SK-N-SH treated with all-trans-retinoic acid at 6 μM for 48 hours (cell line): ENCODE measurements at regions not wholly inside any gene's neighbourhood (a gene's known extent, or its start where the extent isn't known, plus 50 kb on each side); places are given as distances from the start of the nearest gene placed in this dataset.

ENCODE experiments used
- BACH2 ChIP-seq: fragments of 250-450 bp; sonication (Bioruptor Pico); IDR thresholded peaks from 2 replicates; pipeline ENCODE4 v1.9.0; 2021; ENCODE audit warnings: mild to moderate bottlenecking, borderline replicate concordance
- ESRRG ChIP-seq: fragments of 250-450 bp; sonication (Bioruptor Pico); IDR thresholded peaks from 2 replicates; pipeline ENCODE4 v1.6.1; 2021; ENCODE audit warnings: mild to moderate bottlenecking
- ISL1 ChIP-seq: fragments of 250-450 bp; sonication (Bioruptor Pico); IDR thresholded peaks from 2 replicates; pipeline ENCODE4 v2.1.2; 2022; ENCODE audit warnings: mild to moderate bottlenecking, moderate library complexity
- PATZ1 ChIP-seq: fragments of 250-450 bp; sonication (Bioruptor Pico); IDR thresholded peaks from 2 replicates; pipeline ENCODE4 v1.8.0; 2020; ENCODE audit warnings: mild to moderate bottlenecking, moderate library complexity, borderline replicate concordance
- POU6F1 ChIP-seq: fragments of 250-450 bp; sonication (Bioruptor Pico); IDR thresholded peaks from 2 replicates; pipeline ENCODE4 v1.8.0; 2021; ENCODE audit warnings: low read depth, mild to moderate bottlenecking, moderate library complexity, borderline replicate concordance
- PPARA ChIP-seq: fragments of 250-450 bp; sonication (Bioruptor Pico); IDR thresholded peaks from 2 replicates; pipeline ENCODE4 v1.5.0; 2020; ENCODE audit warnings: mild to moderate bottlenecking, borderline replicate concordance
- TCF4 ChIP-seq: fragments of 250-450 bp; sonication (Bioruptor Pico); IDR thresholded peaks from 2 replicates; pipeline ENCODE4 v1.8.0; 2021; ENCODE audit warnings: mild to moderate bottlenecking, moderate library complexity, borderline replicate concordance
- TSHZ2 ChIP-seq: fragments of 250-450 bp; sonication (Bioruptor Pico); IDR thresholded peaks from 2 replicates; pipeline ENCODE4 v1.5.0; 2020; ENCODE audit warnings: mild to moderate bottlenecking, moderate library complexity
- ZFP30 ChIP-seq: fragments of 450-650 bp; formaldehyde crosslinking; IDR thresholded peaks from 2 replicates; pipeline ENCODE4 v1.5.0; 2022; ENCODE audit warnings: mild to moderate bottlenecking, moderate library complexity
- ZNF565 ChIP-seq: fragments of 450-650 bp; formaldehyde crosslinking; conservative IDR thresholded peaks from 2 replicates; pipeline ENCODE4 v1.5.0; 2020; ENCODE audit warnings: low read depth, mild to moderate bottlenecking, moderate library complexity
- ZNF70 ChIP-seq: fragments of 450-650 bp; formaldehyde crosslinking; IDR thresholded peaks from 2 replicates; pipeline ENCODE4 v1.5.0; 2020; ENCODE audit warnings: mild to moderate bottlenecking, moderate library complexity
- ZNF8 ChIP-seq: fragments of 450-650 bp; formaldehyde crosslinking; IDR thresholded peaks from 2 replicates; pipeline ENCODE4 v1.5.0; 2020; ENCODE audit warnings: mild to moderate bottlenecking, moderate library complexity

GRCh38 chr5:39678534-39678933, 253.8 kb upstream of the DAB2 start:
- TF ChIP-seq ZNF8 (CRISPR knock-in tag), result no peak
- no peak for TF ChIP-seq ZNF565
- TF ChIP-seq TCF4 (CRISPR knock-in tag), result no peak
- TF ChIP-seq ZFP30 (CRISPR knock-in tag), result no peak
- no peak for TF ChIP-seq PATZ1 (CRISPR knock-in tag)
- no peak for TF ChIP-seq ZNF70
- TF ChIP-seq PPARA (CRISPR knock-in tag), result no peak
- no peak for TF ChIP-seq ISL1 (CRISPR knock-in tag)
- no peak for TF ChIP-seq TSHZ2 (CRISPR knock-in tag)
- no peak for TF ChIP-seq BACH2
- no peak for TF ChIP-seq ESRRG (CRISPR knock-in tag)
- no peak for TF ChIP-seq POU6F1 (CRISPR knock-in tag)
